HG02938 (cell line): ENCODE measurements at regions not wholly inside any gene's neighbourhood (a gene's known extent, or its start where the extent isn't known, plus 50 kb on each side); places are given as distances from the start of the nearest gene placed in this dataset.
"Not testable (repeated sequence)": the region's sequence is repeated elsewhere in the genome, so short reads cannot be mapped to it uniquely, and the experiment has no call there.

Experiments
- ATAC-seq: cut with Tn5 transposase; IDR thresholded peaks from one replicate; pipeline ENCODE4 v1.9.1; 2021; ENCODE audit warnings: mild to moderate bottlenecking, moderate library complexity; ENCODE audit not compliant: unreplicated experiment

DNA sequence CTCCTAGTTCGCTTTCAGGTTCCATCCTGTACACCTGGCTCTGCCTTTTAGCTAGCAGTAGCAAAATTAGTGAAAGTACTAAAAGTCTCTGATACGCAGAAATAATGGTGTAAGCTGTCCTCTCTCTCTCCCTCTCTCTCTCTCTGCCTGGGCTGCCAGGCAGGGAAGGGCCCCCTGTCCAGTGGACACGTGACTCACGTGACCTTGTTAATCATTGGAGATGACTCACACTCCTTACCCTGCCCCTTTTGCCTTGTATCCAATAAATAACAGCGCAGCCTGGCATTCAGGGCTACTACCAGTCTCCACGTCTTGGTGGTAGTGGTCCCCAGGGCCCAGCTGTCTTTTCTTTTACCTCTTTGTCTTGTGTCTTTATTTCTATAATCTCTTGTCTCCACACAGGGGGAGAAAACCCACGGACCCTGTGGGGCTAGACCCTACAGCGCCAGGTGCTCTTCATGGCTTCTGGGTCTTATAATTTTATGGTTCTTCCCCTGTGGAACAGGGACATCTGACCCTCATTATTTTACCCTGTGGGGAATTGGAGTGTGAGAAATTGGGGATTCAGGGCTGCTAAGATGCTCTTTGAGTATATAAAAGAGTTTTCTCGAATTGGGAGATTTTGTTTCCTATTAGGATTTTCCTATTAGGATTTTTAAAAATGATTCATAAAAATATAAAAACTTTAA, 1348.2 kb downstream of the GATA3 start:
- not testable (repeated sequence) for ATAC-seq

DNA sequence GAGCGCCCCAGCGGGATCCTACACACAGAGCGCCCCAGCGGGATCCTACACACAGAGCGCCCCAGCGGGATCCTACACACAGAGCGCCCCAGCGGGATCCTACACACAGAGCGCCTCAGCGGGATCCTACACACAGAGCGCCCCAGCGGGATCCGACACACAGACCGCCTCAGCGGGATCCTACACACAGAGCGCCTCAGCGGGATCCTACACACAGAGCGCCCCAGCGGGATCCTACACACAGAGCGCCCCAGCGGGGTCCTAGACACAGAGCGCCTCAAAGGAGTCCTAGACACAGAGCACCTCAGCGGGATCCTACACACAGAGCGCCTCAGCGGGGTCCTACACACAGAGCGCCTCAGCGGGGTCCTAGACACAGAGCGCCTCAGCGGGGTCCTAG, 1352.7 kb downstream of the GATA3 start:
- not testable (repeated sequence) for ATAC-seq

DNA sequence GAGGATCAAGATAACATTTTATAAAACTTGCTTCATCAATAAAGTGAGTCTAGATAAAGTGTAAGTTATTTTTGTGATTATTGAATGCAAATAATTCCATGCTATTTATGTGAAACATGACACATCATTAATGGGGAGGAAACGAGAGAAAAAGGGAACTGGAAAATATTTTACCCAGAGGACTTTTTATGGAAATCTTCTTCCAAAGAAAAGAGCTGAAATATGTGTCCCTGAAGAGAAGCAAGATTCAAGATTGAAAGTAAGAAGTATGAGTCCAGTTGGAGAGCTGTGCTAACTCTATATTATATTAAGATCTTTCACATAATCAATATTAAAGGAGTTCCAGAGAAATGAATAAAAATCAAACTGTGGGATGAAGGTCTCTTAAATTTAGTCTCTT, 1361.8 kb downstream of the GATA3 start:
- ATAC-seq = no peak

DNA sequence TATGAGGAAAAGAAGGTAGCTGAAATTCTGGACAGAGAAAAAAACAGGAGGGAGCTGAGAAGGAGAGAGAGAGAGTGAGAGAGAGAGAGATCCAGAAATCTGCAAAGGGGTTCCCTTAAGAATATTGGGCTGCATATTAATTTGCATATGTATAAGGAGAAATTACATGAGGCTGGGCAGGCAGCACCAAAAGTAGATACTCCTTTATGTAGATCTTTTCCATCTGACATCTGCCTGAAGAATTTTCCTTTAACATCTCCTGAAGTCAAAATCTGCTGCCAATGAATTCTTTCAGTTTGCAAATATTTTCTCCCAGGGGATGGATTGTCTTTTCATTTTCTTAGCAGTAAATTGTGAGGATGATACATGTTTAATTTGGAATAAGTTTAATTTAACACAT, 1365.3 kb downstream of the GATA3 start:
- no peak for ATAC-seq

DNA sequence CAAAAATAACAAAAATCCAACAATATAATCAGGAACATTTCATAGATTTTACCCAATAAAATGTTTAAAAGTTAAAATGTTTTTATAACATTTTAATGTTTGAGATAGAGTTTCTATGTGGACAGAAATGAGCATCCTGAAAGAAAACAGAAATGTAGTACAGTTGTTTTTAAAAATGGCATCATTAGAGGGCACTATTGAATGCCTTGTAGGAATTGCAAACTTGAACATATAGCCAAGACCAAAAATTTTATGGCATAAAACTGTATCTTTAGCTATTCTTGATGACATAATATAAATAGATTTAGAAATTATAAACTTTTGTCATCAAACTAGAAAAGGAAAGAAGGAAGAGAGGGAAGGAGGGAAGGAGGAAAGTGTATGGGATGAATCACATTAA, 1372.7 kb downstream of the GATA3 start:
- no peak for ATAC-seq

DNA sequence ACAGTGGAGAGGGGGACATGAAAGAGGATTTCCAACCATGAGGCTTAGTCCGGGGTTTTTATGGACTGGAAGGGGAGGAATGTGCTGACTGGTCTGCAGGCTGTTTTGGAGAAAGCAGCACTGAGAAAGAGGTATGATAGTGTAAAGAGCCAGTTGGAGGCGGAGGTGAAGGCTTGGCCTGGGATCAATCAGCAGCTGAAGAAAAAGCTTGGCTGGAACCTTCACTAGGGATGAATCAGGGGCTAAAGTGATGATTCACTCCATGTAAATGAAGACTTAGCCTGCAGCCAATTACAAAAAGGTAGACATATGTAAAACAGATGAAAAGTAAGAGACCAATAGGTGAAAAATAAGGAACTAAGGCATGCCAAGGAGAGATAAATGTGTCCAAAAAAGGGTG, 1382.6 kb downstream of the GATA3 start:
- no peak for ATAC-seq

DNA sequence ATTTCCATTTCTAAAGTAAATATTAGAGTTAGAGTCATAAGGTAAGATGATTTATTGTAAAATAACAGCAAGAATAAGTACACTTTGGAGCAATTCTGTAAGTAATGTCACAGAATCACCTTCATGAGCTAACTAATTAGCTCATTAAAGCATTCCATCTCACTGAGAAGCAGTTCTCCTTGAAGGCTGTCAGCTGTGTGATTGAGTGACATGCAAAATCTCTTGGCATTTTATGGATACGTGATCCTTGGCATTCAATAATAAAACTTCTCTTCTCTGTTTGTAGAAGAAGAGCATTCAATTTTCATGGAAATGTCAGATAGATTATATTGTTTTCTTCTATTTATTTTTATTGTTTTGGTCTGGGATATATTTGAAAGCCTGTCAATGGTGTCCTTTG, 1389.3 kb downstream of the GATA3 start:
- no peak for ATAC-seq

DNA sequence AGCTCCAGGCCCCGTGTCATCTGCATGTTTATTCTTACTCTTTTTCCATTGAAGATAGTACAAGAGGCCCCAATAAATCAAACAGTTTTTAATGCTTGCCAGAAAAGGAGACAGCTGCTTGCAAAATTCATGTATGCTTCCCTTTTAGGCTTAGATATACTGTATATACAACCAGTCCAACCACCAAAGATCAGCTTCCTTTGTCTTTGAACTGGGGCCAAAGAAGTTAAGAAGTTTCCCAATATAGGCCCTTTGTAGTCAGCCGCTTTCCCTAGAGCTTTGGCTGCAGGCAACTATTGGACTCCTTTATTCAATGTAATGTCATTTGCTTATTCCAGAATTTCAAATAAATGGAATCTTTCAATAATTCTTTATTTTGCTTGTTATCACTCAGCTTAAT, 1395.0 kb downstream of the GATA3 start:
- no peak for ATAC-seq

DNA sequence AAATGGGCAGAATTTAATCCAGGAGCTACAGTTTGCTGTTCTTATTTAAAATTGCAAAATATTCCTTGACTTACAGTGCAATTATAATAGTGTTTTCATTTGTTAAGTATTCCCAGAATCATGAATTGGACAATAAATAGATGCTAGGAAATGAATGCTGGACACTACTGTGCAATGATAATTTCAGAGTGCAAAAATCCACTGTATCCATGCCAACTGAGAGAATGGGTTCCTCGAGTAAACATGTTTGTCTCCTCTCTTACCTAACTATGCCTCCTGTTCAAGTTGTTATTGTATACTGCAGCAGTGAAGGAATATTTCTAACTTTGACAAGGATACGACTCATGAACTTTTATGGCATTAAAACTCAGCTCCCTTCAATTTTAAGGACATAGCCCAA, 1396.3 kb downstream of the GATA3 start:
- no peak for ATAC-seq

DNA sequence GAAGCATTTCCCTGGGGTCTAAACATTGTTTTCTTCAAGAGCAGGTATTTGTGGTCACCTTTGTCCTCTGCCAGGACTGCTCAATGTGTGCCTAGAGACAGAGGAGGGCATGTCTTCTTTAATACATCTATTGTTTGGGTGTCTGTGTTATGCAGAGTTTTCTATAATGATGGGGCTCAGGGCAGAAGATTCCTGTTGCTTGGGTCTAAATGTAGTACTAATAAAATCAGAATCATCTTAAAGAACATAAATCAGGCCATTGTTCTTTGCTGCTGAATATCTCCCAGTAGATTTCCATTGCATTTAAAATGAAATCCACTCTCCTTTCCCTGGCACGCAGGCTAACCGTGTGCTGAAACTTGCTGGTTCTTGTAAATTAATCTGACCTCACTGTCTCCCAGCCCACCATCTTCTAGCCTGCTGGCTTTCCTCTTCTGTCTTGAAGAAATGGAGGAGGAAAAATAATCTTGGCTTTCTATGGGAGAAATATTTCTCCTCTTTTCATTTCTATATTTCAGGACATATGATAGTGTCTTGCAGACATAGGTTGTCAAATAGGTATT, 1396.8 kb downstream of the GATA3 start:
- ATAC-seq = no peak

DNA sequence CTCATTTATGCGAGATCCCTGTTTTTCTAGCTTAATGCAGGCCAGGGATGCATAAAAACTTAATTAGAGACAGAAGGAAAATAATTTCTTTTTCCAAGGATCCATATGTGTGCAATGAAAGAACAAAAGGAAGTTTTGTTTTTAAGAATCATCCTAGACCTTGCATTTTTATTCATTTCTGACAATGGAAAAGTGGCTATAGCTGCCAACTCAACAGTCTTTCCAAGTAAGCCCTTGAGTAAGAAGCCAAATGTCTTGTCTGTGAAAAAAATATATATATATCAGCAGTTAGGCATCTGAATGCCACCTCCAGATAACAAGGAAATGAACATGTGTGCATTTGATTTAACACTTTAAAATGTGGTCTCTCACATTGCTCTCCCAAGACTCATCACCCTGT, 1397.6 kb downstream of the GATA3 start:
- ATAC-seq = no peak

DNA sequence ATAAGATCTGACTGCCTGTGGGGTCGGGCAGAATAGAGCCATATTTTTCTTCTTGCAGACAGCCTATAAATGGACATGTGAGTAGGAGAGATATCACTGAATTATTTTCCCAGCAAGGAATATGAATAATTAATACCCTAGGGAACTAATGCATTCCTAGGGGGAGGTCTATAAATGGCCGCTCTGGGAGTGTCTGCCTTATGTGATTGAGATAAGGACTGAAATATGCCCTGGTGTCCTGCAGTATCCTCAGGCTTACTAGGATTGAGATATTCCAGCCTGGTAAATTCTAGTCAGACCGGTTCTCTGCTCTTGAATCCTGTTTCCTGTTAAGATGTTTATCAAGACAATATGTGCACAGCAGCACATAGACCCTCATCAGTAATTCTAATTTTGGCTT, 1399.4 kb downstream of the GATA3 start:
- not testable (repeated sequence) for ATAC-seq

DNA sequence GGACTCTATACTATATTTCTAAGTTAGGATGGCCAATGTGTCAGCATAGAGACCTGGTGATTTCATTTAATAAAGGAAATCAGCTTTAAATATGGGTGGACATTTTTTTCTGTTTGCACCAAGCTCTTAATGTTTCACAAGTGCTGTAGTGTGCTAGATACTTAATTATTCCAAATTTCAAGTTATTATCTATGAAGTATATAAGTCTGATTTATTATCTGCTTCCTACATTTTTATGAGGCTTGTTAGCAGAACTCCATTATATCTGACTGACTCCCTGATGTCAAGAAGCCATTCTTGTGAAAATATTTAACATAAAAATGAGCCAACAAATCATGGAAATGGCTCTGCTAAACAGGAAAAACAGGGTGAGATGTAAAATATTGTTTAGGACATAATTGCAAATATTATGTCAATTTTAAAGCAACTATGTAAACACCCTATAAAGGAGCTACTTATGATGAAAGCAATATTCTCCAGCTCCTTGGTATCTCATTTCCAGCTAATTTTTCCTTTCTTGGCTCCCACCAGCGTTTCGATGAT, 1415.2 kb downstream of the GATA3 start:
- ATAC-seq = no peak

DNA sequence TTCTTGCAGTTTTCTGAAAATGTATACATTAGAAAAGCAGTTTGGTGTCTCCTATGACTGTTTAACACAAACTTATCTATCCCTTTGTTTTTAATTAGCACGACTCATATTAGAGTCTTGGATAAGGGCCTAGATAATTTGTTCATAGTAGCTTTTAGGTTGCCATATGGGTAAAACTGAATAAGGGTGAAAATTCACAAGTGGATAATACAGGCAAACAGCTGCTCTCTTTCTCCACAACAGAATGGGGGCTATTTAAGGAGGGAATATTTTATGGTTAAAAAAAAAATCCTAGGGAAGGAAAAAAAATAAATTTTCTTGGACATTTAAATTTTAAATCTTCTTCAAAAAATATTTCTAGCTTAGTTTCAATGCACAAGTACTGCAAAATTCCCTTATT, 1416.1 kb downstream of the GATA3 start:
- ATAC-seq = no peak

DNA sequence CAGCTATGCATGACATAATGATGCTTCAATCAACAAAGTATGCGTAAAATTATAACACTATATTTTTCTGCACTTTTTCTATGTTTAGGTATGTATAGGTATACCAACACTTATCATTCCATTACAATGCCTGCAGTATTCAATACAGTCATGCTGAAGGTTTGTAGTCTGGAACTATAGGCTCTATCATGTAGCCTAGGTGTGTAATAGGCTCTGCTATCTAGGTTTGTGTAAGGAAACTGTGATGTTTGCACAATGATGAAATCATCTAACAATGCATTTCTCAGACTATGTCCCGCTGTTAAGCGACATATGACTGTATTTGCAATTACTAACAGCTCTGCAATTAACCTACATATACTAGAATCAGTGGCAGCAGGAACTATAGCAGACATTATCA, 1447.5 kb downstream of the GATA3 start:
- no peak for ATAC-seq

DNA sequence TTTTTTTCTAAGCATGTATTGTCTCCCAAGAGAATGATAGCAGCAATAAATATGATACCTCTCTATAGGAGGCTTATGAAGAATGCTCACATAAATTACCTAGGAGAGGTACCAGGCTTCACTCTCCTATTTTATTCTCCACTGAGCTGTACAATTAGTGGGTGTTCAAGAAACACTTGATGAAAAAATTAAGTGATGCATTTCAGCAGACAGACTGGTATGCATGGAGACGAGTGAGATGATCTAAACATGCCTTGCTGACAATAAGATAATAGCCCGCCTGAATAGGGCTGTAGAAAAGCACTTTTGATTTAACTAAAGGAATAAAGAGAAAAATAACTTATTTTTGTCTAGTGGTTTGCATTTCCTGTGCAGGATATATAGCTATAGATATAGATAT, 1449.7 kb downstream of the GATA3 start:
- no peak for ATAC-seq

DNA sequence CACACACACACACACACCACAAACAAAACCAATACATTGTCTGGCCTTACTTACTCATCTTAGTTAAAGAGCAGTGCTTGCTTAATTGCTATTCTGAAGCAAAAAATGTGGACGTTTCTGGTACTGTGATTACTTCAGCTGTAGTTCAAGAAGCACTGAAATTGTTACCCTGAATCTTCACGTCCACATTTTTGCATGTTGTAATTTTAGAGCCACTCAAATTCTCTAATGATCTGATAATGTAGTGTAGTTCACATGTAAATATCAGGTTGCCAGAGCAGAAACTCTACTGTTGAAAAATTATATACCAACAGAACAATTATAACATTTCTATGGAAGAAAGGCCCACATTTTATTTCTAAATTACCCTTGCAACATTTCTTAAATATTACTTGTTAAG, 1451.1 kb downstream of the GATA3 start:
- ATAC-seq = no peak

DNA sequence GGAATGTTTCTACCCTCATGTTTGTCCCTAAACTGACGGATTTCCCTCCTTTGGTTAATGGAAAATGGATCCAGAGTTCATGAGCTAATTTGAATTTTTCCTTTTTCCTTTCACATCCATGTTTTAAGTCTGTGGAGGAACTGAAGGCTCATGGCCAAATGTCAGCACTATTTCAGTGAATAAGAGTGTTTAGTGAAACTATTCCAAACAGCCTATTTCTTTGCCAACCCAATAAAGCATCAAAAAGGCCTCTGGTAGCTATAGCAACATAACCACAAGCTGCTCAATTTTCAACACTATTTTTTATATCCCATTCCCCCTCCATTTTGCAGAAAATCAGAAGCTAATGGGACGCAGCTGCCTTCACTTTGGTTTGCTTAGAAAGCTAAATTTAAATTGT, 1454.1 kb downstream of the GATA3 start:
- no peak for ATAC-seq

DNA sequence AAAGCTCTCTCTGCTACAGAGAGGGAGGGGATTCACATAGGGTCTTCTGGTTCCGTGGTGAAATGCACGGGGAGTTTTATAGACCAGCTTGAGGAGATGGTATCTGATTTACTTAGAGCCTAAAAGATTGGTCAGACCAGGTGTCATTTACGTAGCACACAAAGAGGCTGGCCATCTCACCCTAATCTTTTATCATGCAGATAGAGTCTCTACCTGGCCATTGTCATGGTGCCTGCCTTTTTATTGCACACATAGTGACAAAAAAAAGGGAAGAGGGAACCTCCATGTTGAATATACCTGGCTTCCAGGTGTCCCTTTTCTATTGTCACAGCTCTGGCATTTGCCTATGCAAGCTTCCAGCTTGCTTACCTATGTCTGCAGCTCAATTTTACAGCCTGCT, 1456.1 kb downstream of the GATA3 start:
- no peak for ATAC-seq

DNA sequence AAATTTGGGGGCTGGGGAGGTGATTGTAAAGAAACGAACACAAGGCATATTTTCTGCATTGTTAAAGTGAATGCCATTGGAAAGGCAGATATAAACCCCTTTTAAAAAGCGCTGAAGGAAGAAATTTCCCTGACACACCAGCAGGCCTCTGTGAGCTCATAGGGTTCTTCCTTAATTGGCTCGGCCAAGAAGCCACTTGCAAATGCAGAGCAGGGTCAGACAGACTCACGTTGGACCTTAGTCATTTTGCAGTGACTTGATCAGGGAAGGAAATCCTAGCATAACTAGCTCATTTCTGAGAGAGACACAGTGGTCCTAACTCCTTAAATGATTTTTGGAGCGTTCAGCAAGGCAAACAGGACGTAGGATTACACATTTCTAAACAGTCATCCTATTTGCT, 1461.4 kb downstream of the GATA3 start:
- no peak for ATAC-seq

DNA sequence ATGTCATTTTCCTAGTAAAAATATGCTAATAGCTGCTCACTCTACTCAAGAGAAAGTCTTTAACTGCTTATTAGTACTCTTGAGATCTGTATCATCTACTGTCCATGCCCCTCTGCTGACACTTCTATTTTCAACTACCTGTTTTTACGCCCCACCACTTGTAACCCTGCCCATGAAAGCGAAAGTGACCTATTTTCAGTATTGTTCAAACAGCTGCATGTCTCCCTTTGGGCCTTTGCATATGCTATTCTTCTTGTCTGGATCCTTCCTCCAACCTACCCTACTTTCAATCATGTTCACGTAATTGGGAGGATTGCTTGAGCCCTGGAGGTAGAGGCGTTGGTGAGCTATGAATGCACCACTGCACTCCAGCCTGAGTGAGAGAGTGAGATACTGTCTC, 1481.3 kb downstream of the GATA3 start:
- no peak for ATAC-seq

DNA sequence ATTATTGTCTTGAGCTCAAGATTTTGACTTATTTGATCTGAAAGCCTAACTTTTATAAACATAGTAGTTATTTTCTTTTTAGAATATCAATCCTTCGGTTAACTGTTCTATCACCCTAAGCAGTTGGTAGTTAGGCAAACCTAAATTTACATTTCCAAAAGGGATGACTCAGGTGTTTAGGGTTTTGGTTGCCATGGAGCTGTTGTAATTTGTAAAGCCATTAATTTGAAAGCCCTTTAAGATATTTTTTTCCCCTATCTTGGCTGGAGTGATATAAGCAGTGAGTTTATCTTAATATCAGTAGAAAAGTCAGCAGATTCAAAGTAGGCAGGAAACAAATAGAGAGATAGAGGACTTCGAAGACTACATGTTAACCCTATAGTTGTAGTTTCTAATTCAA, 1472.6 kb upstream of the CELF2 start:
- ATAC-seq = no peak
